H1 (cell line): ENCODE measurements at regions not wholly inside any gene's neighbourhood (a gene's known extent, or its start where the extent isn't known, plus 50 kb on each side); places are given as distances from the start of the nearest gene placed in this dataset.

Experiments used
- CTCF ChIA-PET: fragments of 300-600 bp; sonication (Branson Sonifier 250); formaldehyde crosslinking; loops from one replicate; lab custom pipeline; 2021; ENCODE audit not compliant: partially characterized antibody; lab: Charles Lee
- POLR2A ChIA-PET: fragments of 300-600 bp; sonication (Branson Sonifier 250); formaldehyde crosslinking; loops from one replicate; lab custom pipeline; 2021; ENCODE audit warnings: inconsistent platforms; ENCODE audit not compliant: partially characterized antibody; lab: Charles Lee
- DNase-seq, 2 experiments: peaks; one replicate each; pipeline versions ENCODE4 v3.0.0 to v3.0.0-alpha.2; 2010 to 2022; ENCODE audit warnings: low spot score in 2 of 2, low read depth in 1 of 2, mixed read lengths in 1 of 2
- FAIRE-seq: peaks from 2 replicates; lab custom pipeline; 2011; peaks lifted over from hg19 to GRCh38; lab: Jason Lieb, UNC
- H2AFZ ChIP-seq: 2 replicates; pipeline ENCODE4 v1.8.1; 2012; ENCODE audit warnings: low read length, inconsistent platforms
- H2AK5ac ChIP-seq: 2 replicates; pipeline ENCODE4 v1.6.1; 2013; ENCODE audit warnings: low read depth, low read length
- H2BK120ac ChIP-seq: replicated peaks from 2 replicates; pipeline ENCODE3; 2013; ENCODE audit warnings: low read depth, low read length, inconsistent platforms
- H2BK12ac ChIP-seq: 2 replicates; pipeline ENCODE4 v1.6.1; 2013; ENCODE audit warnings: low read depth, low read length
- H2BK15ac ChIP-seq: 2 replicates; pipeline ENCODE4 v1.6.1; 2013; ENCODE audit warnings: low read length
- H2BK20ac ChIP-seq: 2 replicates; pipeline ENCODE4 v1.6.1; 2013; ENCODE audit warnings: low read length
- H2BK5ac ChIP-seq: 2 replicates; pipeline ENCODE4 v1.6.1; 2013; ENCODE audit warnings: low read depth, low read length
- H3K14ac ChIP-seq: 2 replicates; pipeline ENCODE4 v1.6.1; 2013; ENCODE audit warnings: inconsistent platforms; ENCODE audit not compliant: insufficient read length
- H3K18ac ChIP-seq: 2 replicates; pipeline ENCODE4 v1.6.1; 2013; ENCODE audit warnings: low read length; ENCODE audit errors: extremely low read depth
- H3K23ac ChIP-seq: 2 replicates; pipeline ENCODE4 v1.6.1; 2013; ENCODE audit warnings: inconsistent platforms; ENCODE audit not compliant: insufficient read length
- H3K23me2 ChIP-seq: 2 replicates; pipeline ENCODE4 v1.6.1; 2013; ENCODE audit warnings: low read depth, low read length
- H3K27ac ChIP-seq: 2 replicates; pipeline ENCODE4 v1.6.1; 2011; ENCODE audit warnings: low read depth, low read length, inconsistent platforms
- H3K27me3 ChIP-seq, 4 experiments: replicated peaks in 1 of 4; 1 replicate in 1 of 4; 2 replicates in 3 of 4; pipeline versions ENCODE4 v1.6.1 to v1.8.1; 2011 to 2013; ENCODE audit warnings: low read length in 3 of 4, mild to moderate bottlenecking in 3 of 4, inconsistent platforms in 2 of 4, mixed read lengths in 2 of 4, moderate library complexity in 1 of 4; ENCODE audit not compliant: control insufficient read depth in 3 of 4, insufficient read depth in 3 of 4; ENCODE audit errors: extremely low read depth in 1 of 4
- H3K36me3 ChIP-seq, 4 experiments: 2 replicates each; pipeline versions ENCODE4 v1.6.1 to v1.8.1; 2011 to 2013; ENCODE audit warnings: mild to moderate bottlenecking in 4 of 4, low read length in 3 of 4, moderate library complexity in 2 of 4, control low read depth in 1 of 4, inconsistent platforms in 1 of 4; ENCODE audit not compliant: insufficient read depth in 4 of 4, control insufficient read depth in 2 of 4
- H3K4ac ChIP-seq: replicated peaks from 2 replicates; pipeline ENCODE3; 2013; ENCODE audit warnings: low read length, low read depth, mixed read lengths, inconsistent platforms; ENCODE audit not compliant: insufficient read length
- H3K4me1 ChIP-seq, 4 experiments: replicated peaks in 1 of 4; 1 replicate in 1 of 4; 2 replicates in 3 of 4; pipeline versions ENCODE4 v1.6.1 to v1.8.1; 2011 to 2013; ENCODE audit warnings: low read length in 3 of 4, inconsistent platforms in 2 of 4, mixed read lengths in 1 of 4; ENCODE audit not compliant: insufficient read depth in 4 of 4, control insufficient read depth in 3 of 4
- H3K4me2 ChIP-seq, 2 experiments: 2 replicates each; pipeline versions ENCODE4 v1.6.1 to v1.8.1; 2011 to 2013; ENCODE audit warnings: low read depth in 2 of 2, low read length in 2 of 2, control low read depth in 1 of 2, inconsistent platforms in 1 of 2, mild to moderate bottlenecking in 1 of 2; ENCODE audit not compliant: insufficient read depth in 1 of 2
- H3K4me3 ChIP-seq, 4 experiments: fragments of 200-600, 300-600 bp in 1 of 4; sonication (generic), shearing (Covaris generic), sonication (Bioruptor Twin) in 1 of 4; 2 replicates each; pipeline versions ENCODE4 v1.5.1 to v1.8.1; 2011 to 2016; ENCODE audit warnings: low read length in 4 of 4, low read depth in 3 of 4, control low read depth in 2 of 4, inconsistent platforms in 2 of 4, mild to moderate bottlenecking in 2 of 4, mixed read lengths in 1 of 4, moderate library complexity in 1 of 4; ENCODE audit not compliant: insufficient read depth in 2 of 4; ENCODE audit errors: extremely low read depth in 1 of 4
- H3K56ac ChIP-seq: replicated peaks from 2 replicates; pipeline ENCODE3; 2013; ENCODE audit warnings: low read depth, mild to moderate bottlenecking, mixed read lengths, low read length, inconsistent platforms; ENCODE audit not compliant: insufficient read length
- H3K79me1 ChIP-seq: 2 replicates; pipeline ENCODE4 v1.6.1; 2013; ENCODE audit warnings: low read depth, low read length, control low read depth
- H3K79me2 ChIP-seq, 2 experiments: 2 replicates each; pipeline versions ENCODE4 v1.6.1 to v1.8.1; 2012 to 2013; ENCODE audit warnings: low read length in 2 of 2, mild to moderate bottlenecking in 2 of 2, inconsistent platforms in 1 of 2; ENCODE audit not compliant: insufficient read depth in 2 of 2, control insufficient read depth in 1 of 2
- H3K9ac ChIP-seq, 4 experiments: replicated peaks in 1 of 4; 1 replicate in 1 of 4; 2 replicates in 3 of 4; pipeline versions ENCODE4 v1.6.1 to v1.8.1; 2011 to 2013; ENCODE audit warnings: low read depth in 3 of 4, low read length in 3 of 4, control low read depth in 2 of 4, mild to moderate bottlenecking in 2 of 4, moderate library complexity in 2 of 4, inconsistent platforms in 1 of 4; ENCODE audit errors: extremely low read depth in 1 of 4
- H3K9me3 ChIP-seq, 2 experiments: 2 replicates each; pipeline versions ENCODE4 v1.6.1 to v1.8.1; 2012 to 2013; ENCODE audit warnings: mild to moderate bottlenecking in 2 of 2, moderate library complexity in 2 of 2, control low read depth in 1 of 2, inconsistent platforms in 1 of 2, low read depth in 1 of 2, low read length in 1 of 2, mixed read lengths in 1 of 2; ENCODE audit not compliant: insufficient read depth in 2 of 2
- H4K20me1 ChIP-seq, 2 experiments: replicated peaks in 1 of 2; 2 replicates each; pipeline versions ENCODE3 to v1.8.1; 2011 to 2013; ENCODE audit warnings: inconsistent platforms in 2 of 2, low read length in 2 of 2, mild to moderate bottlenecking in 1 of 2; ENCODE audit not compliant: insufficient read depth in 2 of 2, control insufficient read depth in 1 of 2
- H4K5ac ChIP-seq: 2 replicates; pipeline ENCODE4 v1.6.1; 2013; ENCODE audit warnings: low read length, low read depth, mixed read lengths, inconsistent platforms; ENCODE audit not compliant: insufficient read length
- H4K8ac ChIP-seq: 2 replicates; pipeline ENCODE4 v1.8.0; 2013; ENCODE audit warnings: mild to moderate bottlenecking, moderate library complexity, low read length, inconsistent platforms; ENCODE audit not compliant: insufficient read depth; ENCODE audit errors: extremely low read depth
- H4K91ac ChIP-seq: replicated peaks from 2 replicates; pipeline ENCODE3; 2013; ENCODE audit warnings: low read length, mixed read lengths, inconsistent platforms; ENCODE audit not compliant: insufficient read length
- KDM1A ChIP-seq: fragments of 200-600, 300-600 bp; sonication (generic); IDR thresholded peaks from 2 replicates; pipeline ENCODE4 v1.7.1; 2016; ENCODE audit warnings: mild to moderate bottlenecking, low read length, borderline replicate concordance
- KDM5A ChIP-seq: fragments of 200-600 bp; IDR thresholded peaks from 2 replicates; pipeline ENCODE4 v1.7.1; 2012; ENCODE audit warnings: mild to moderate bottlenecking, low read length, inconsistent platforms, mixed read lengths
- POLR2A ChIP-seq, 2 experiments: IDR thresholded peaks; 1 replicate in 1 of 2; 2 replicates in 1 of 2; pipeline ENCODE4 v1.6.1; 2011; ENCODE audit warnings: low read depth in 2 of 2, low read length in 2 of 2, mild to moderate bottlenecking in 2 of 2; ENCODE audit errors: control extremely low read depth in 1 of 2
- POLR2AphosphoS5 ChIP-seq: IDR thresholded peaks from 2 replicates; pipeline ENCODE4 v1.6.1; 2011; ENCODE audit warnings: low read depth, low read length
- SP1 ChIP-seq: IDR thresholded peaks from 2 replicates; pipeline ENCODE4 v1.6.1; 2011; ENCODE audit warnings: low read depth, low read length
- TBP ChIP-seq: IDR thresholded peaks from 2 replicates; pipeline ENCODE4 v1.6.1; 2011; ENCODE audit warnings: low read depth, low read length, improper control_type of control experiment
- WGBS, 2 experiments: shearing (Covaris generic) in 1 of 2; methylation state at CpG; one replicate each; pipeline versions ENCODE4 v1.1.6 to v1.1.7; 2013 to 2015; ENCODE audit warnings: low lambda C conversion rate in 2 of 2, mixed read lengths in 2 of 2, inconsistent platforms in 1 of 2, low coverage in 1 of 2, missing lambda C conversion rate in 1 of 2; ENCODE audit not compliant: insufficient replicate concordance in 2 of 2, insufficient coverage in 1 of 2, insufficient read length in 1 of 2; ENCODE audit errors: extremely low coverage in 1 of 2, missing lambda C conversion rate in 1 of 2; 5-methylcytosine and 5-hydroxymethylcytosine counted together

DNA sequence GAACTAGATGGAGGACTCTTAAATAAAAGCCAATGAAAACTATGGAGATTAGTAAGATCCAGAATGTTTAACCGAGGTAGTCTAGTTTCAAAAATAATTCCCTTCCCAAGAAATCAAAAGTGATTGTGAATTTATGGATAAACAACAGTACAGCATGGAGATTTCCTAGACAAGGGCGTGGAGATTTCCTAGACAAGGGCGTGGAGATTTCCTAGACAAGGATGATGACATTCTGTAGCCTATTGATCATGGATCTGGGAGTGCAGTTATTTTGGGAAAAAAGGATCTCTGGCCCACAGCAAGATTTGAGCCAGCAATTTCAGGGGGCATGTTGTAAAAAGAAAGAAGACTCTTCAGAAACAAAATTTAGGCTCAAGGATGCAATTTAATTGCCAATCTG lies 175.3 kb downstream of the RAP2B start:
- H2AK5ac ChIP-seq: no peak overlapping the region
- no peak overlapping the region for H3K14ac ChIP-seq
- no peak overlapping the region for H2BK120ac ChIP-seq
- no peaks in the 10 kb centered on the region for H3K27me3 ChIP-seq
- H3K4me1 ChIP-seq: no peaks in the 10 kb centered on the region
- H3K79me1 ChIP-seq: no peaks in the 10 kb centered on the region
- ChIA-PET POLR2A (no interaction called here), CTCF (no interaction called here)
- no peak overlapping the region for H3K18ac ChIP-seq
- no peaks in the 10 kb centered on the region for H4K20me1 ChIP-seq
- no peaks in the 10 kb centered on the region for H3K79me2 ChIP-seq
- H3K27ac ChIP-seq: no peak overlapping the region
- 0 out of 8 replicates have a peak, but pooled peaks cover 0 to 2% (median 0%) of the 10 kb centered on the region in 4 experiments for H3K36me3 ChIP-seq
- TF ChIP-seq KDM1A (no peak), POLR2A (IDR thresholded peaks at IDR 0.05; ENCODE audit: control extremely low read depth in 1 of 2, low read depth in 2 of 2, low read length in 2 of 2) (no peak), POLR2AphosphoS5 (no peak), KDM5A (no peak), SP1 (no peak), TBP (no peak)
- H3K9ac ChIP-seq: no peak overlapping the region
- H2AFZ ChIP-seq: no peak overlapping the region
- no peak overlapping the region for H3K4ac ChIP-seq
- H3K56ac ChIP-seq: no peak overlapping the region
- peaks cover 9 to 12% of the 10 kb centered on the region in 2 experiments; a peak in 3 of 4 replicates for H3K9me3 ChIP-seq
- H3K4me2 ChIP-seq: no peak overlapping the region
- no peak overlapping the region for H2BK20ac ChIP-seq
- H2BK15ac ChIP-seq: no peak overlapping the region
- DNase-seq: no peak
- H4K8ac ChIP-seq: no peak overlapping the region
- H2BK12ac ChIP-seq: no peak overlapping the region
- H2BK5ac ChIP-seq: no peak overlapping the region
- H4K5ac ChIP-seq: no peak overlapping the region
- H3K4me3 ChIP-seq: no peak overlapping the region
- no peaks in the 10 kb centered on the region for H3K23me2 ChIP-seq
- 82% methylated on average over 3 of the region's 3 CpGs; no CpG with 5 or more reads in 1 of the 2 experiments for WGBS, 2 experiments
- no peak for FAIRE-seq
- H3K23ac ChIP-seq: no peak overlapping the region
- H4K91ac ChIP-seq: no peak overlapping the region
